ENCODE measurements at regions not wholly inside any gene's neighbourhood (a gene's known extent, or its start where the extent isn't known, plus 50 kb on each side); places are given as distances from the start of the nearest gene placed in this dataset.

DNA sequence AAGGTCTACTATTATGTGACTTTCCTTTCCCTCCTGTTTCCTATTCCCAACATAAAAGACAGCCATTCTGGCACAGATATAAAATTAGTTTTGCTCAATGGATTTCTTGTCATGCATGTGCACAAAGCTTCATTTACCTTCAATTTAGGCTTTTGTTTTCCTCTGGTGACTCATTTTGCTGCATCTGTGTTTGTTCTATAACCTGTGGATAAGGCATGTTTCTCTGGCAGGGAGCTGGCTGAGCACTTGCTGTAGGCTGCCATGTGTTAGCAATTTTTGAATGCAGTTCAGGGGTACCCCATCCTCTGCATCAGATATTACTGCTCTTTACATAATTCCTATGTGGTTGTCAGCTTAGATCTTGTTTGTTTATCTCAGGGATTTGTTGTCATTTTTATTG lies 202.8 kb upstream of the GRID2 start:
- Mint-ChIP-seq H3K27ac (no peak overlapping the region), H3K27me3 (ENCODE audit: insufficient read depth) (no peaks in the 10 kb centered on the region), H3K4me3 (no peak overlapping the region), H3K4me1 (ENCODE audit: low read depth) (no peaks in the 10 kb centered on the region), H3K9me3 (peaks cover 25% of the 10 kb centered on the region), H3K36me3 (ENCODE audit: low read depth) (no peaks in the 10 kb centered on the region; the same call in 1 of the 2 replicates)
- DNase-seq = no peak
- TF ChIP-seq, protein P1, sequence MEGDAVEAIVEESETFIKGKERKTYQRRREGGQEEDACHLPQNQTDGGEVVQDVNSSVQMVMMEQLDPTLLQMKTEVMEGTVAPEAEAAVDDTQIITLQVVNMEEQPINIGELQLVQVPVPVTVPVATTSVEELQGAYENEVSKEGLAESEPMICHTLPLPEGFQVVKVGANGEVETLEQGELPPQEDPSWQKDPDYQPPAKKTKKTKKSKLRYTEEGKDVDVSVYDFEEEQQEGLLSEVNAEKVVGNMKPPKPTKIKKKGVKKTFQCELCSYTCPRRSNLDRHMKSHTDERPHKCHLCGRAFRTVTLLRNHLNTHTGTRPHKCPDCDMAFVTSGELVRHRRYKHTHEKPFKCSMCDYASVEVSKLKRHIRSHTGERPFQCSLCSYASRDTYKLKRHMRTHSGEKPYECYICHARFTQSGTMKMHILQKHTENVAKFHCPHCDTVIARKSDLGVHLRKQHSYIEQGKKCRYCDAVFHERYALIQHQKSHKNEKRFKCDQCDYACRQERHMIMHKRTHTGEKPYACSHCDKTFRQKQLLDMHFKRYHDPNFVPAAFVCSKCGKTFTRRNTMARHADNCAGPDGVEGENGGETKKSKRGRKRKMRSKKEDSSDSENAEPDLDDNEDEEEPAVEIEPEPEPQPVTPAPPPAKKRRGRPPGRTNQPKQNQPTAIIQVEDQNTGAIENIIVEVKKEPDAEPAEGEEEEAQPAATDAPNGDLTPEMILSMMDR (IDR thresholded peaks at IDR 0.05) = no peak

DNA sequence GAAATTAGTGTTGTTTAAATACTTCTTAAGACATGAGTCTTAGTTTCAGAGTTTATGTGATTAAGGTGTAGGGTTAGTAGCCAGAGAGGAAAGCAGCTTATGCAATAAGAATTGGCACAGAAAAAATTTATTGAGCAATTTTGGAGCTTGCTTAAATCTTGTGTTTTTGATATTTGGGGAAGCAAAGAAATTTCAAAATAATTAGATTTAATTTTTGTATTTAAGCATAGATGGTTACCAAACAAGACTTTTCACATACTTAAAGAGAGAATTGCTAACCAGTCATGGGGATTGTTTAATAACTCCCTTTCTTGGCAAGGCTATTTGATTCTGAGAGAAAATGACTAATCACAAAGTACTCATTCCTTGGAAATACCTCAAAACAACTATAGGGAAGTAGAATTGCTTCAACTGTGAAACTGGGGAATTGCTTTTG lies 202.0 kb upstream of the GRID2 start:
- no peak overlapping the region for H3K27ac Mint-ChIP-seq
- H3K36me3 Mint-ChIP-seq (ENCODE audit: low read depth) = no peaks in the 10 kb centered on the region; the same call in 1 of the 2 replicates
- no peaks in the 10 kb centered on the region for H3K27me3 Mint-ChIP-seq (ENCODE audit: insufficient read depth)
- H3K4me1 Mint-ChIP-seq (ENCODE audit: low read depth) = no peaks in the 10 kb centered on the region
- no peak for DNase-seq
- no peak overlapping the region for H3K4me3 Mint-ChIP-seq
- TF ChIP-seq, protein P1 (IDR thresholded peaks at IDR 0.05) = no peak
- H3K9me3 Mint-ChIP-seq = peaks cover 27% of the 10 kb centered on the region

DNA sequence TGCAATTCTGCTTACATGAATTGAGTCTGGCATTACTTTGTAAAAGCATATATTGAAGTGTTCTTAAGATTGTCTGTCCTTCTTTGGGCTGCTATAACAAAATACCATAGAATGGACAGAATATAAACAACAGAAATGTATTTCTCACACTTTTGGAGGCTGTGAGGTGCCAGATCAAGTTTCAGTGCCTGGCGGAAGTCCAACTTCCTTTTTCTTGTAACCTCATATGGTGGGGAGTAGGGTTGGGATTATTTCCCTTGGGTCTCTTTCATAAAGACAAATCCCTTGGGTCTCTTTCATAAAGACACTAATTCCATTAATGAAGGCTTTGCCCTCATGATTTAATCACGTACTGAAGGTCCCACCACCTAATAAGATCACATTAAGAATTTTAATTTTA lies 199.3 kb upstream of the GRID2 start:
- no peak for DNase-seq

DNA sequence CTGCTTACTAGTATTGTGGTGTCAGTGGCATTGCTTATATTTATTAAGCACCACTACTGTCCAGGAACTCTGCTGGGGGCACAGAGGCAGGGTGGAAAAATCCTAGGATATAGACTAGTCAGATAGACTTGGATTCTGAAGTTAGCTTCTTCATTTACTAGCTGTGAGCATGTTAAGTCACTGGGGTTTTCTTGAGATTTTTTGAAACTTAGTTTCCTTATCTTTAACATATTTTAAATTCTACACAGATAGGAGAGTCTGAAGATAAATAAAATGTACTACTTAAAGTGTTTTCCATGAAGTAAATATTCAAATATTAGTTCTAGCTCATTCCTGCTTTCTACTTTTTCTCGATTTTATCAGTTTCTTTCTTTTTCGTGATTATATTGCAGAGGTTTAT lies 196.9 kb upstream of the GRID2 start:
- H3K9me3 Mint-ChIP-seq = peaks cover 23% of the 10 kb centered on the region
- no peak for DNase-seq
- H3K27ac Mint-ChIP-seq = no peak overlapping the region
- H3K4me3 Mint-ChIP-seq = no peak overlapping the region
- H3K4me1 Mint-ChIP-seq (ENCODE audit: low read depth) = no peaks in the 10 kb centered on the region
- H3K36me3 Mint-ChIP-seq (ENCODE audit: low read depth) = no peaks in the 10 kb centered on the region; the same call in 1 of the 2 replicates
- TF ChIP-seq, protein P1 (IDR thresholded peaks at IDR 0.05) = no peak
- no peaks in the 10 kb centered on the region for H3K27me3 Mint-ChIP-seq (ENCODE audit: insufficient read depth)

More for the DNA sequence above, 199.3 kb upstream of the GRID2 start:
- TF ChIP-seq, protein P1 (IDR thresholded peaks at IDR 0.05) = no peak
- Mint-ChIP-seq H3K4me3 (no peak overlapping the region), H3K27me3 (ENCODE audit: insufficient read depth) (no peaks in the 10 kb centered on the region), H3K36me3 (ENCODE audit: low read depth) (no peaks in the 10 kb centered on the region; the same call in 1 of the 2 replicates), H3K27ac (no peak overlapping the region), H3K4me1 (ENCODE audit: low read depth) (no peaks in the 10 kb centered on the region), H3K9me3 (peaks cover 29% of the 10 kb centered on the region)

DNA sequence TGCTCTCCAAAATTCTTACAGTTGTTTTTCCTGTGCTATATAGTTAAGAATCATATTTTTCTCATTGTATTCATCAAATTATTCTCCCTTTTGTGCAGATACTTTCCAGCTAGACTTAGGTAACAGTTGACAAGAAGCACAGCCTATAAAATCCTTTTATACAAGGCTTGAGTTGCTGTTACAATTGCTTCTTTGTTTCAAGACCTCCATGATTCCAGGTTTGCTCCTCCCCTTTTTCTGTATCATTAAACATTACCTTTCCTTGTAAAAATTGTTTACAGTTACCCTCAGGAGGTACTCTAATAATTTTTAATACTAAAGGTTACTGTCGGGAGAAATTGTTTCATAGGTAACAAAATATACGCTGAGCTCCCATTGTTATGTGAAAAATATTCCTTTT lies 192.3 kb upstream of the GRID2 start:
- TF ChIP-seq, protein P1 (IDR thresholded peaks at IDR 0.05) = no peak
- H3K27me3 Mint-ChIP-seq (ENCODE audit: insufficient read depth) = no peaks in the 10 kb centered on the region
- H3K27ac Mint-ChIP-seq = no peak overlapping the region
- peaks cover 18% of the 10 kb centered on the region; the same call in 1 of the 2 replicates for H3K9me3 Mint-ChIP-seq
- H3K4me3 Mint-ChIP-seq = no peak overlapping the region
- DNase-seq = no peak
- H3K4me1 Mint-ChIP-seq (ENCODE audit: low read depth) = no peaks in the 10 kb centered on the region
- no peaks in the 10 kb centered on the region for H3K36me3 Mint-ChIP-seq (ENCODE audit: low read depth)

DNA sequence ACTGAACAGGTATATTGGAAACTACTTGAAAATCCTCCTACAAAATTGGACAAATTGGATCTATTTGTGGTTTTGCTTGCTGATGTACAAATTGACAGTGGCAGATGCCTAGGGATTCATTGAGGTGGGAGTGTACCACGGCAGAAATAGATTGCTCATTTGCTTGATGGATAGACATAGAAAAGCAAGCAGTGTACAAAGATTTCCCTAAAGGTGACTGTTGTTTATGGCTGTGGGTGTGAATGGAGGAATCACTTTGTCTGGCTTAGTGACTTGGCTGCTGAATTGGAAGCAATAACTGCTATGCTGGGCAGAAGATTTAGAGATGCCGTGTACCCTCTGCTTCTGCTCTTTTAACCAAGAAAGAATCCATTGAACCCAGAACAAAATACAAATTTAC lies 191.0 kb upstream of the GRID2 start:
- DNase-seq = no peak
- peaks cover 20% of the 10 kb centered on the region for H3K9me3 Mint-ChIP-seq
- no peak overlapping the region for H3K4me3 Mint-ChIP-seq
- TF ChIP-seq, protein P1 (IDR thresholded peaks at IDR 0.05) = no peak
- no peak overlapping the region for H3K27ac Mint-ChIP-seq
- no peaks in the 10 kb centered on the region for H3K4me1 Mint-ChIP-seq (ENCODE audit: low read depth)
- no peaks in the 10 kb centered on the region for H3K36me3 Mint-ChIP-seq (ENCODE audit: low read depth)
- H3K27me3 Mint-ChIP-seq (ENCODE audit: insufficient read depth) = no peaks in the 10 kb centered on the region

All from HFFc6 (cell line).